MV-4-11 (cell line): ENCODE measurements at regions not wholly inside any gene's neighbourhood (a gene's known extent, or its start where the extent isn't known, plus 50 kb on each side); places are given as distances from the start of the nearest gene placed in this dataset.

Experiments used
- DNase-seq: peaks from one replicate; lab custom pipeline; 2025; lab: John Stamatoyannopoulos, UW

- DNase-seq, result no peak
Measured at GRCh38 chr1:36579039-36579438, 96.3 kb upstream of the CSF3R start.

GRCh38 chr1:36576551-36577110 lies 93.9 kb upstream of the CSF3R start:
- DNase-seq, result no peak

DNA sequence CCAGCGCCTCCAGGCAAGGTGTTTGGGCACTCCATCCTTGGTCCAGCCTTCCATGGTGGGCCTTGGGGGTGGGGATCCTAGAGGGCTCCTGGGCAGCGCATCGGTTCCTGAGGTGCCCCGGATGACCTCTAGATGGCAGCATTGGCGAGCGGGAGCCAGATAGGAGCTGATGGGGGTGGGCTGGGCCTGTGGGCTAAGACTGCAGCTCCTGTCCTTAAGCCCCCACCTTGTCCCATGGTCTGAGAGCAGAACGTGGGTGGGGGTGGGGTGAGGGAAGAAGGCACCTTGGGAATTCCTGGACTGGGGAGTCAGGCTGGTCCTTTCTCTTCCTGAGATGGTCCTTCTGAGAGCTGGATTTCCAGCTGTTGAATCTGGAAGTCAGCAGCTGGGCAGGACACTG lies 93.4 kb upstream of the CSF3R start:
- DNase-seq, result no peak

GRCh38 chr1:36573445-36573844 lies 90.7 kb upstream of the CSF3R start:
- no peak for DNase-seq

DNA sequence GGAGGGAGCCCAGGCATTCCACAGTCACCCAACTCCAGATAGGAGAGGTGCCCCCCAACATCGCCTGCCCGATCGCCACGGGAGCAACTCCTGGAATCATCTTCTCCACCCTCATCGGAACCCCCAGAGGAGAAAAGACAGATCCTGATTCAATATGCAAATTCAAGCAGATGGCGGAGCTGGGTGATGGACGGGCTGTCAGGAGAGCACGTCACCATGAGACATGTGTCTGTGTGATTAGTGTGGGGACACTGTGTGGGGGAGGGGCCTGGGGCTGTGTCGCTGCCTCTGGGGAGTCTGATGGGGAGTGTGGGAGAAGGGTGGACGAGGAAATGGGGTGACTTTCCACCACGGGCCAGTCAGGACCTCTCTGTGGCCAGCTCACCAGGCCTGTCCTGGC lies 90.2 kb upstream of the CSF3R start:
- no peak for DNase-seq

GRCh38 chr1:36572142-36572715 lies 89.5 kb upstream of the CSF3R start:
- DNase-seq, result no peak

DNA sequence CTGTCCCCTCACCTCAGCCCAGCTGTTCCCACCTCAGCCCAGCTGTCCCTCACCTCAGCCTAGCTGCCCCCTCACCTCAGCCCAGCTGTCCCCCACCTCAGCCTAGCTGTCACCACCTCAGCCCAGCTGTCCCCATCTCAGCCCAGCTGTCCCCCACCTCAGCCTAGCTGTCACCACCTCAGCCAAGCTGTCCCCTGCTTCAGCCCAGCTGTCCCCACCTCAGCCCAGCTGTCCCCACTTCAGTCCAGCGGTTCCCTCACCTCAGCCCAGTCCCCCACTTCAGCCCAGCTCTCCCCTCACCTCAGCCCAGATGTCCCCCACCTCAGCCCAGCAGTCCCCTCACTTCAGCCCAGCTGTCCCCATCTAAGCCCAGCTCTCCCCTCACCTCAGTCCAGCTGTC lies 88.4 kb upstream of the CSF3R start:
- no peak for DNase-seq

GRCh38 chr1:36570478-36571060 lies 87.9 kb upstream of the CSF3R start:
- no peak for DNase-seq

DNA sequence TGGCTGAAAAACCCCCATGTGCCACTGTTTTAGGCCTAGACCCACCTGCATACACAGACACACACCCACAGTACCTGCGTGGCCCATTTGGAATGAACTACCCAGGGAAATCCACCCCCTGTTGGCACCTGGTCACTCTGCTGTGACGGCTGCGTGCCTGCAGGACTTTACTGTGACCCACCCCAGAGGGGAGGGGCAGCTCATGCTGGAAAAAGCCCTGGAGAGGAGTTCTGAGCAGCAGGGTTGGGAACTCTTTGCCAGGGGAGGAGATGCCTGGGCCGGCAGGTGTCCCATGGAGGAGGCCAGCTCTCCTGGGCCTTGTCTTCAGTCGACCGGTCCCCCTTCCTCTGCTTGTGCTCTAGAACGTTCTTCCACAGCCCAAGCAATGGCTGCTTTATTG lies 87.3 kb upstream of the CSF3R start:
- no peak for DNase-seq

- no peak for DNase-seq
Measured at GRCh38 chr1:36567601-36568341, 85.1 kb upstream of the CSF3R start.

DNA sequence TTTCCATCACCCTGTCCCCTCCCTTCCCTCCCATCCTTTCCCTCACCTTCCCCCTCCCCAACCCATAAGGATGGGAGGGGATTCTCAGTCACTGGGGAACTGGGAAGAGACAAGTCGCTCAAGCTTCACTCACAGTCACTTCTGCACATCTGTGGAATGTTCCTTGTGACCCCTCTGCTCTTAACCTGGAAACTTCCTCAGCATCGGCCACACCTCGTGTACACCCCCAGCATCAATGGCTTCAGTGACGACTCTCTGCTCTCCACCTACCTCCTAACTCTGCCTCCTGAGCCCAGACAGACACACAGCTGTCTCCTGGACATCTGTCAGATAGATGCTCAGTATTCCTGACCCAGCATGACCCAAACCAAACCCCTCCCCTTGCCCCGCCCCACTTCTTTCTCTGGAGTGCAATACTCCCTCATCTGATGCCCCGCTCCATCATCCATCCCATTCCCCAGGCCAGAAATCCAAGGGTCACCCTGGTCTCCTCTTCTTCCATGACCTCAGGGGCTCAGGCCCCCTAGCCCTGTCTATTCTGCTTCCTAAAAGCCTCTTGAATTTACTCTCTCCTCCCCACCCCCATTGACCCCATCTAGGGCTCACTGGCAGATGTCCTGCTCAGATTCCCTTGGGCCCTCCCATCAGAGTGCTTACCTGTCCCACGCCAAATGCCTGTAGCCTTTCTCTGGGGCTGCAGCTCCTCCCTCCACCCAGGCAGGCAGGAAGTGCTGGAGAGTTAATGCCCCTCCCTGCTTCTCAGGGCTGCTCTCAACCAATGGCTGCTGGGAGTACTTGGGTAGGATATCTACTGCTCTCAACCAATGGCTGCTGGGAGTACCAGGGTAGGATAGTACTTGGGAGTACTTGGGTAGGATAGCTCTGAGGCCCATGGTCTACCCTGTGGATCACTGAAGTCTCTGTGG lies 83.1 kb upstream of the CSF3R start:
- no peak for DNase-seq

GRCh38 chr1:36562181-36562685 lies 79.5 kb upstream of the CSF3R start:
- no peak for DNase-seq

DNA sequence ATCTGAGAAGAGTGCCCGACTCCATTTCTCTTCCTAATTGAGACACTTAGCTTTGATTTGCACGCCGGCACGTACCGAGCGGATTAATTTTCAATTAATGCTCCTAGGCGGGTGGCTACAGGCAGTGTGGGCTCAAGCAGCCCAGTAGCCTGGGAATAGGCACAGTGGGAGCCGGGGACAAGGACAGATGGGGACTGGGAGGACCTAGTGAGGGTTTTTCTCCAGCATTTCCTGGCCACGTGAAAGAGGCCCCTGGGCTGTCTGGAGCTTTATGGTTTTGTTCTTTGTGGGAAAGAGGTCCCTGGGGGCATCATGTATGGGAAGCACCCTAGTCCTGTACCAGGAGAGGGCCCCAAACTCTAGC lies 78.6 kb upstream of the CSF3R start:
- no peak for DNase-seq

- no peak for DNase-seq
Measured at GRCh38 chr1:36560621-36561360, 78.1 kb upstream of the CSF3R start.

DNA sequence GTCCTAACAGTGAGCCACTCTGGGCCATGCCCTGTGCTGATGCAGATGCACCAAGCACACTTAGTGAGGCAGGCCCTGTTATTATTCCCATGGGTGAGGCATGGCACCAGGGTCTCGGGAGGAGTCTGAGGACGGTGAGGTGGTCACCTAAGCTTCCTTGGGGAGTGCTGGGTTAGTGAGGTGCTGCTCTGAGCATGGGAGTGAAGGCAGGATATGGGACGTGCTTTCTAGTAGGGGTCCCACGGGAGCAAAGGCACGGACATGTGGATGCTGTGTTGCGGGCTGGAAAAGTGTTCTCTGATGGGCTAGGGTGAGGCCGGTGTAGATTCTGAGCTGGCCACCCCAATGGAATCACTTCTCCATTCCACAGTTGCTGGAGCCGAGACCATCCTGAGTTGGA lies 77.5 kb upstream of the CSF3R start:
- DNase-seq, result no peak

GRCh38 chr1:36559061-36559460 lies 76.3 kb upstream of the CSF3R start:
- DNase-seq, result no peak

DNA sequence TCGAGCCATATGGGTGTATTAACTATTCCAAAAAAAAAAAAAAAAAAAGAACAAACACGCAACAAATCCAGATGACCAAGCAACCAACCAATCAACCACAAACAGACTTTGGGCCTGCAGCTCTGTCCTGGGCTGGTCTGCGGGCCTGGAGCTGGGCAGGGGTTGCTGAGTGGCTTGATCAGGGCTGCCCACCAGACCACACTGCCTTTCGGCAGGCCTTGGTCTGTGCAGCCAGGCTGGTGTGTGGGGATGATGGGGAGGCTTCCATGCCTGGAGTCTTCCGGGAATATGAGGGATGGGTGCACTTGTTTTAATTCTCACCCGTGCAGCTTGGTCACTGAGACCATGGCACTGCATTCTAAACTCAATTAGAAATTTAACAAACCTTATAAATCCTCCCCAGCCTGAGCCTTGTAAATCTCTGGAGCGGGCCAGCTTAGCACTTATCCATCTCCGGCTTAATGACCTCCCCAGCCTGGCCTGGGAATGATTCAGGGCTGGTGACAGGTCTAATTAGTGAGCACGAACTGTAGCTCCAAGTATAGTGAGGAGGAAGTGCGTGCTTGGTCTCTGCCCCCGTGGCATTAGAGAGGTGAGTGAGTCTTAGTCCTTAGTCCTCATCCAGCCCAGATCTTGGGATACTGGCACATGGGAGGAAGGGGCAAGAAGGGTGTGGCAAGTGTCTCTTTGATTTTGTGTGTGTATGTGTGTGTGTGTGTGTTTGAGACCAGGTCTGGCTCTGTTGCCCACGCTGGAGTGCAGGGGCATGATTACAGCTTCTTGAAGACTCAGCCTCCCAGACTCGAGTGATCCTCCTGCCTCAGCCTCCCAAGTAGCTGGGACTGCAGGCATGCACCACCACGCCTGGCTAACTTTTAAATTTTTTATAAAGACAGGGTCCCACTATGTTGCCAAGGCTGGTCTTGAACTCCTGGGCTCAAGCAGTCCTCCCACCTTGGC lies 74.6 kb upstream of the CSF3R start:
- DNase-seq, result no peak

GRCh38 chr1:36555041-36555440 lies 72.3 kb upstream of the CSF3R start:
- DNase-seq, result no peak

GRCh38 chr1:36554323-36554628 lies 71.6 kb upstream of the CSF3R start:
- DNase-seq, result no peak

DNA sequence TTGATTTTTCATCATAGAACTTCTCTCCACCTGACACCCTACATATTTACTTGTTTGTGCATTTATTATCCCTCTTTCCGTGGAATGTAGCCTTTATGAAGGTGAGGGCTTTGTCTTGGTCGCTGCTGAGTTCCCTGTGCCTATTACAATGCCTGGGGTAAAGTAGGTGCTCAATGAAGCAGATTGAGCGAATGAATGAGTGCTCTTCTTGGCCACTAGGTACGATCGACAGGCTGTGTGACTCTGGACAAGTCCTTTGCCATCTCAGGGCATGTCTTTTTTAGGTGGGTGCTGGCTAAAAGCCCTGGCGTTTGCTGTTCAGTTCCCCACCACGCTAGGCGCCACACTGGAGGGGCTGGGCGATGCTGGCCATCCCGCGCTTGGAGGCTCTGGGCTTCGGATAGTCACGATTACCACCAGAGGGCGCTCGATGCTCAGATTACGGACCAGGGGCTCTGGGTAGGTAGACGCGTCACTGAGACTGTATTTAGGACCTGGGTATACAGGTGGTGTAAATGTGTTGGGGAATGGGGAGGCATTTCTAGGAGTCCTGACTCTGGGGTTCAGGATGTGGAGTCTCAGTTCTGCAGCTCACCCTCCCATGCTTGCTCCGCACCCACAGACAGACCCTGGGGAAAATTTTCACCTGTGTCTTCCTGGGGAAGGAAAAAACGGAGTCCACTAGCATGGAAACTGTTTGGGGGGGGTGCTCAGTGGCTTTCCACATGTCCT lies 71.0 kb upstream of the CSF3R start:
- DNase-seq, result peak; percentile 28
